GM21825 (cell line): ENCODE measurements at regions not wholly inside any gene's neighbourhood (a gene's known extent, or its start where the extent isn't known, plus 50 kb on each side); places are given as distances from the start of the nearest gene placed in this dataset.
"Not testable (repeated sequence)": the region's sequence is repeated elsewhere in the genome, so short reads cannot be mapped to it uniquely, and the experiment has no call there.

Experiments
- ATAC-seq: cut with Tn5 transposase; IDR thresholded peaks from one replicate; pipeline ENCODE4 v1.9.1; 2021; ENCODE audit warnings: mild to moderate bottlenecking, moderate library complexity; ENCODE audit not compliant: unreplicated experiment

- ATAC-seq: no peak
These were observed 87.7 kb downstream of the DCK start for GRCh38 chr4:71081192-71081591.

GRCh38 chr4:71093745-71094144 lies 100.3 kb downstream of the DCK start:
- ATAC-seq: no peak

- ATAC-seq: no peak
These were observed 100.8 kb downstream of the DCK start for GRCh38 chr4:71094201-71094600.

- no peak for ATAC-seq
These were observed 101.7 kb downstream of the DCK start for GRCh38 chr4:71095141-71095540.

GRCh38 chr4:71095545-71095944 lies 102.1 kb downstream of the DCK start:
- no peak for ATAC-seq

- no peak for ATAC-seq
These were observed 114.3 kb downstream of the DCK start for GRCh38 chr4:71107726-71108125.

GRCh38 chr4:71110499-71110898 lies 117.0 kb downstream of the DCK start:
- no peak for ATAC-seq

GRCh38 chr4:71111133-71111532 lies 117.7 kb downstream of the DCK start:
- ATAC-seq: not testable (repeated sequence)

- no peak for ATAC-seq
These were observed 119.8 kb downstream of the DCK start for GRCh38 chr4:71113294-71113693.

GRCh38 chr4:71120831-71121524 lies 127.5 kb downstream of the DCK start:
- ATAC-seq: no peak

GRCh38 chr4:71123951-71124350 lies 130.5 kb downstream of the DCK start:
- ATAC-seq: no peak

GRCh38 chr4:71125137-71125536 lies 131.7 kb downstream of the DCK start:
- no peak for ATAC-seq

GRCh38 chr4:71126719-71127118 lies 133.3 kb downstream of the DCK start:
- ATAC-seq: no peak

- ATAC-seq: no peak
These were observed 137.6 kb downstream of the DCK start for GRCh38 chr4:71130827-71131603.

GRCh38 chr4:71132486-71132885 lies 139.0 kb downstream of the DCK start:
- no peak for ATAC-seq

- no peak for ATAC-seq
These were observed 140.0 kb downstream of the DCK start for GRCh38 chr4:71133491-71133890.

- no peak for ATAC-seq
These were observed 142.6 kb downstream of the DCK start for GRCh38 chr4:71136071-71136470.

- no peak for ATAC-seq
These were observed 144.7 kb downstream of the DCK start for GRCh38 chr4:71138007-71138615.

- no peak for ATAC-seq
These were observed 147.1 kb downstream of the DCK start for GRCh38 chr4:71140563-71140962.

GRCh38 chr4:71141125-71141524 lies 147.7 kb downstream of the DCK start:
- ATAC-seq: no peak

GRCh38 chr4:71147261-71147660 lies 153.8 kb downstream of the DCK start:
- no peak for ATAC-seq

GRCh38 chr4:71148545-71148944 lies 155.1 kb downstream of the DCK start:
- no peak for ATAC-seq
